ENCODE measurements at regions not wholly inside any gene's neighbourhood (a gene's known extent, or its start where the extent isn't known, plus 50 kb on each side); places are given as distances from the start of the nearest gene placed in this dataset.

DNA sequence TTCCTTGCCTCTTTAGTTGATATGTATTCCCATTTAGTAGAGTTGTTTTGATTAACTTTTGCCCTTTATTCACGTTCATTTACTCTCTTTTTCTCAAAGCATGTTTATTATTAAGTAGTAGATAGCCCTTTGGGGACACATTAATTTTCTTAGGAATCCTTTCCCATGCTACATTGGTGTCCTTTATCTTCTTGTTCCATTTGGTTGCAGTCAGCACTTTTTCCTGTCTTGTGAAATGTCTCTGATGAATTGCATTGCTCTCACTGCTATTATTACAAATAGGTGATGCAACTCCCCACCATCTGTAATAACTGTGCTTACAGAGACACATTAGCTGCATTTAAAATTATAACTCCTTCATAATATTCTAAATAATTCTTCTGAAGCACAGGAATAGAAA lies 428.5 kb upstream of the CNTNAP5 start:
- TF ChIP-seq, protein P1, sequence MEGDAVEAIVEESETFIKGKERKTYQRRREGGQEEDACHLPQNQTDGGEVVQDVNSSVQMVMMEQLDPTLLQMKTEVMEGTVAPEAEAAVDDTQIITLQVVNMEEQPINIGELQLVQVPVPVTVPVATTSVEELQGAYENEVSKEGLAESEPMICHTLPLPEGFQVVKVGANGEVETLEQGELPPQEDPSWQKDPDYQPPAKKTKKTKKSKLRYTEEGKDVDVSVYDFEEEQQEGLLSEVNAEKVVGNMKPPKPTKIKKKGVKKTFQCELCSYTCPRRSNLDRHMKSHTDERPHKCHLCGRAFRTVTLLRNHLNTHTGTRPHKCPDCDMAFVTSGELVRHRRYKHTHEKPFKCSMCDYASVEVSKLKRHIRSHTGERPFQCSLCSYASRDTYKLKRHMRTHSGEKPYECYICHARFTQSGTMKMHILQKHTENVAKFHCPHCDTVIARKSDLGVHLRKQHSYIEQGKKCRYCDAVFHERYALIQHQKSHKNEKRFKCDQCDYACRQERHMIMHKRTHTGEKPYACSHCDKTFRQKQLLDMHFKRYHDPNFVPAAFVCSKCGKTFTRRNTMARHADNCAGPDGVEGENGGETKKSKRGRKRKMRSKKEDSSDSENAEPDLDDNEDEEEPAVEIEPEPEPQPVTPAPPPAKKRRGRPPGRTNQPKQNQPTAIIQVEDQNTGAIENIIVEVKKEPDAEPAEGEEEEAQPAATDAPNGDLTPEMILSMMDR (IDR thresholded peaks at IDR 0.05) = no peak
- no peak for TF ChIP-seq POLR2AphosphoS5 (IDR thresholded peaks at IDR 0.05; ENCODE audit: low read depth, low read length)
- TF ChIP-seq, protein P2, sequence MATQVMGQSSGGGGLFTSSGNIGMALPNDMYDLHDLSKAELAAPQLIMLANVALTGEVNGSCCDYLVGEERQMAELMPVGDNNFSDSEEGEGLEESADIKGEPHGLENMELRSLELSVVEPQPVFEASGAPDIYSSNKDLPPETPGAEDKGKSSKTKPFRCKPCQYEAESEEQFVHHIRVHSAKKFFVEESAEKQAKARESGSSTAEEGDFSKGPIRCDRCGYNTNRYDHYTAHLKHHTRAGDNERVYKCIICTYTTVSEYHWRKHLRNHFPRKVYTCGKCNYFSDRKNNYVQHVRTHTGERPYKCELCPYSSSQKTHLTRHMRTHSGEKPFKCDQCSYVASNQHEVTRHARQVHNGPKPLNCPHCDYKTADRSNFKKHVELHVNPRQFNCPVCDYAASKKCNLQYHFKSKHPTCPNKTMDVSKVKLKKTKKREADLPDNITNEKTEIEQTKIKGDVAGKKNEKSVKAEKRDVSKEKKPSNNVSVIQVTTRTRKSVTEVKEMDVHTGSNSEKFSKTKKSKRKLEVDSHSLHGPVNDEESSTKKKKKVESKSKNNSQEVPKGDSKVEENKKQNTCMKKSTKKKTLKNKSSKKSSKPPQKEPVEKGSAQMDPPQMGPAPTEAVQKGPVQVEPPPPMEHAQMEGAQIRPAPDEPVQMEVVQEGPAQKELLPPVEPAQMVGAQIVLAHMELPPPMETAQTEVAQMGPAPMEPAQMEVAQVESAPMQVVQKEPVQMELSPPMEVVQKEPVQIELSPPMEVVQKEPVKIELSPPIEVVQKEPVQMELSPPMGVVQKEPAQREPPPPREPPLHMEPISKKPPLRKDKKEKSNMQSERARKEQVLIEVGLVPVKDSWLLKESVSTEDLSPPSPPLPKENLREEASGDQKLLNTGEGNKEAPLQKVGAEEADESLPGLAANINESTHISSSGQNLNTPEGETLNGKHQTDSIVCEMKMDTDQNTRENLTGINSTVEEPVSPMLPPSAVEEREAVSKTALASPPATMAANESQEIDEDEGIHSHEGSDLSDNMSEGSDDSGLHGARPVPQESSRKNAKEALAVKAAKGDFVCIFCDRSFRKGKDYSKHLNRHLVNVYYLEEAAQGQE (IDR thresholded peaks at IDR 0.05; ENCODE audit: insufficient read depth in 1 of 2, low read depth in 2 of 2, low read length in 1 of 2) = no peak

All from Panc1 (cell line).